ENCODE measurements at regions not wholly inside any gene's neighbourhood (a gene's known extent, or its start where the extent isn't known, plus 50 kb on each side); places are given as distances from the start of the nearest gene placed in this dataset.
"Not testable (repeated sequence)": the region's sequence is repeated elsewhere in the genome, so short reads cannot be mapped to it uniquely, and the experiment has no call there.

- DNase-seq (ENCODE audit: low read depth in 1 of 2, low spot score in 1 of 2): no peak
Observed at GRCh38 chr4:129852434-129852833, 756.5 kb downstream of the C4orf33 start.

DNA sequence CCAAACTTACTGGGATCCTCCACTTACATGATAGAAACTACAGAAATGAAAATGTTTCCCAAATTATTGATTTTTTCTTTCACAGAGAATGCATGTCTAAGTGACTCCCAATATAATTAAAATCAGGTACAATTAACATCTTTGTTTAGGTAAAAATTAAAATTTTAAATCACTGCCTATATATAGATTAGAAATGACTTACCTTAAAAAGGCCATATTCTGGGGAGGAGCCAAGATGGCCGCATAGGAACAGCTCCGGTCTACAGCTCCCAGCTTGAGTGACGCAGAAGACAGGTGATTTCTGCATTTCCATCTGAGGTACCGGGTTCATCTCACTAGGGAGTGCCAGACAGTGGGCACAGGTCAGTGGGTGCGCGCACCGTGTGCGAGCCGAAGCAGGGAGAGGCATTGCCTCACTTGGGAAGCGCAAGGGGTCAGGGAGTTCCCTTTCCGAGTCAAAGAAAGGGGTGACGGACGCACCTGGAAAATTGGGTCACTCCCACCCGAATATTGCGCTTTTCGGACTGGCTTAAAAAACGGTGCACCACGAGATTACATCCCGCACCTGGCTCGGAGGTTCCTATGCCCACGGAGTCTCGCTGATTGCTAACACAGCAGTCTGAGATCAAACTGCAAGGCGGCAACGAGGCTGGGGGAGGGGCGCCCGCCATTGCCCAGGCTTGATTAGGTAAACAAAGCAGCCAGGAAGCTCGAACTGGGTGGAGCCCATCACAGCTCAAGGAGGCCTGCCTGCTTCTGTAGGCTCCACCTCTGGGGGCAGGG, 757.9 kb downstream of the C4orf33 start:
- DNase-seq (ENCODE audit: low read depth in 1 of 2, low spot score in 1 of 2): not testable (repeated sequence)

DNA sequence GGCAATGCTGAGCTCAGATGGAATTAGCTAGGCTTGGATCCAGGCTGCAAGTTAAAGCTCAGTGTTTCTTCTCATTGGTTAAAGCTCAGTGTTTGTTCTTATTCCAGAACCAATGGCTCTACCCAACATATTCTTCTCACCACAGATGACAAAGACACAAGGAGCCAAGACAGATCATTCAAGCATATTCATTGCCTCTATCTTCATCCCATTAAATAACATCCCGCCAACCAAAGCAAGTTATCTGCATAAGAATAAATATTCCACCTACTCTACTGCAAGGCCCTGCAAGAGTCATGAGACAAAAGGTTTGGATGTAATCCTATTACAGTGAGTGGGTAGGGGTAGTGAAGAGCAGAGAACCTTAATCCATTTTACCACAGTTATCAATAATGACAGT, 766.5 kb downstream of the C4orf33 start:
- DNase-seq (ENCODE audit: low read depth in 1 of 2, low spot score in 1 of 2): no peak

DNA sequence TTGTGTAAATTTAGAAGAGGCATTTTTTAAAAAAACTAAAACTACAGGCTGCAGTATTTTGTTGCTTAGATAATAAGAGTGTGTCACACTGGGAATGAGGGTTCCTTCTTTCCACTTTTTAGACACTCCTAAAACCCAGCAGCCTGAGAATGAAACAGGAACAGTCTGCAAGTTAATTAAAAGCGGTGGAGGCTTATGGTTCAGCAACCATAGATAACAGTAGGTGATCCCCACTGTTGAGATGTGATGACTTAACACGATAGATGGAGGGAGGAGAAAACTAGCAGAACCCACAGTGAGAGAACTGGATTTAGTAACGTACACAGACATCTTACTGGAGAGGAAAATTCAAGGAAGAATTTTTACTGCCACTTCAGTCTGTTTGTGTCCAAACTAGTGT, 767.3 kb downstream of the C4orf33 start:
- DNase-seq (ENCODE audit: low read depth in 1 of 2, low spot score in 1 of 2): no peak

- no peak for DNase-seq (ENCODE audit: low read depth in 1 of 2, low spot score in 1 of 2)
Observed at GRCh38 chr4:129883996-129884395, 788.0 kb downstream of the C4orf33 start.

GRCh38 chr4:129897111-129897510, 801.2 kb downstream of the C4orf33 start:
- no peak for DNase-seq (ENCODE audit: low read depth in 1 of 2, low spot score in 1 of 2)

DNA sequence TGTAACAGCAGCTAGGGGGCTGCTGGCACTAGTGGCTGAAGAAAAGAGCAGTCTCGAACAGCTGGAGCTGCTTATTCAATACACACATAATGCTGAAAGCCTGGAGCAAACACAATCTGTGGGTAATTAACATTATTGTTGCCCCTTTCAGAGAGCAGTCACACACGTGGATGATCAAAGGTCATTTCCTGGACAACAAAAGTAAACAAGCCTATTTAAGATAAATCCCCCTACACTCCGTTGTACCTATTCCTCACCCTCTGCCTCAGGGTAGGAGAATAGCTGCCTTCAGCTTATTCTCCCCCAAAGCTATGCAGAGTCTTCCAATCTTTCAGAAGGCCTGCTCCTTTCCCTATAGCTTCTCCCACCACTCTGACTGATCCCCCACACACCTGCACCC, 803.9 kb downstream of the C4orf33 start:
- DNase-seq (ENCODE audit: low read depth in 1 of 2, low spot score in 1 of 2): no peak

GRCh38 chr4:129900430-129900953, 804.5 kb downstream of the C4orf33 start:
- no peak for DNase-seq (ENCODE audit: low read depth in 1 of 2, low spot score in 1 of 2)

GRCh38 chr4:129901205-129901604, 805.3 kb downstream of the C4orf33 start:
- DNase-seq (ENCODE audit: low read depth in 1 of 2, low spot score in 1 of 2): no peak

GRCh38 chr4:129903861-129904260, 807.9 kb downstream of the C4orf33 start:
- DNase-seq (ENCODE audit: low read depth in 1 of 2, low spot score in 1 of 2): no peak

- no peak for DNase-seq (ENCODE audit: low read depth in 1 of 2, low spot score in 1 of 2)
Observed at GRCh38 chr4:129905256-129905655, 809.3 kb downstream of the C4orf33 start.

DNA sequence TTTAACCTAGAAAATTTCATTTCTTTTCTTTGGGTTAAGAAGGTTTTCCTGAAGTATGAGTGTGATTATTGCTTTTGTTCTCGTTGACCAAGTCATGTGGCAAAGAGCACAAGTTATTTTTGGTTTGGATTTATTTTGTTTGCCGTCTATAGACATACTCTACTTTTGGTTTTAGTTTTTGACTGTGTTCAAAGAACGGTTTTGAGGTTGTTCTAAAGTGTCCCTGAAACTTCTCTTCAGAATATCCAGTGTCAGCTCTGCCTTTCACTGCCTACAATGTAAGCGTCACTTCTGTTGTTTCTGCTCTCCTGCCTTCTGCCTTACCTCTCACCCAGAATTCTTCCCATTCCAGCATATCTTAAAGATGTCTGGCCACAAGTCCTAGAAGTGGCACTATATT, 812.2 kb downstream of the C4orf33 start:
- no peak for DNase-seq (ENCODE audit: low read depth in 1 of 2, low spot score in 1 of 2)

DNA sequence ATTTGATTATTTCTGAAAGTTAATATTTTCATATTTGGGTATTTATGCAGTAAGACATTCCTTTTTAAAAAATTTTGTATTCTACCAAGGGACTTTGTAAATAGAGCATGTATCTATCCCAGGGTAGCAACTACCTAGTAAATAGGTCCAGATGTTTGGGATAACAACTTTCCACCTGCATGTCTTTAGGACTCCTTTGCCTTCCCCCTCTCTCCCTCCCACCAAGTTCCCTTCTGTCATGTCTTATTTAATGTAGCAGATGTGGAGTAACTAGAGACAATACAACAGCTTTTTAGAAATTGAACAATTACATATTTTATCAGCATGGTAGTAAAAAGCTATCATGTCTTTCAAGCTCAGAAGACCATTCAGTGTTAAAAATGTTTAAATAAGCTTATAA, 821.0 kb downstream of the C4orf33 start:
- no peak for DNase-seq (ENCODE audit: low read depth in 1 of 2, low spot score in 1 of 2)

- no peak for DNase-seq (ENCODE audit: low read depth in 1 of 2, low spot score in 1 of 2)
Observed at GRCh38 chr4:129917651-129918050, 821.7 kb downstream of the C4orf33 start.

GRCh38 chr4:129926936-129927335, 831.0 kb downstream of the C4orf33 start:
- no peak for DNase-seq (ENCODE audit: low read depth in 1 of 2, low spot score in 1 of 2)

GRCh38 chr4:129929052-129929451, 833.1 kb downstream of the C4orf33 start:
- no peak for DNase-seq (ENCODE audit: low read depth in 1 of 2, low spot score in 1 of 2)

GRCh38 chr4:129929984-129930383, 834.0 kb downstream of the C4orf33 start:
- no peak for DNase-seq (ENCODE audit: low read depth in 1 of 2, low spot score in 1 of 2)

GRCh38 chr4:129950217-129950616, 854.3 kb downstream of the C4orf33 start:
- no peak for DNase-seq (ENCODE audit: low read depth in 1 of 2, low spot score in 1 of 2)

DNA sequence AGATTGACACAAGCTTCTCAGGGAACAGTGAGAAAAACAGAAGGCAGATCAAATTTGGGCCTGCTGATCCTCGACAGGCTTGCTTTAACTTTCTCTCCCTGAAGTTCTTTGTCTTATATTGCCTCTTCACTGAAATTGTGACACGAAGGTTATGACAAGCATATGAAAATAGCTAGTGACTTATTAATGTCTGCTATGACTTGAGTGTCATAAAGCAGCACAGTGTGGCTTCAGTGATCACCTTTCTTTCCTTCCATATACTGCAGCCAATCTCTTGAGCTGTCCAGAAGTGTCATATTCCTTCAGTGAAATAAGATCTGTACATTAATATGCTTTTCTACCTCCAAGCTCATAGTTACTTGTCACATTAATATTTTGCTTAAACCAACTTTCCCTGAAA, 870.2 kb downstream of the C4orf33 start:
- DNase-seq (ENCODE audit: low read depth in 1 of 2, low spot score in 1 of 2): no peak

DNA sequence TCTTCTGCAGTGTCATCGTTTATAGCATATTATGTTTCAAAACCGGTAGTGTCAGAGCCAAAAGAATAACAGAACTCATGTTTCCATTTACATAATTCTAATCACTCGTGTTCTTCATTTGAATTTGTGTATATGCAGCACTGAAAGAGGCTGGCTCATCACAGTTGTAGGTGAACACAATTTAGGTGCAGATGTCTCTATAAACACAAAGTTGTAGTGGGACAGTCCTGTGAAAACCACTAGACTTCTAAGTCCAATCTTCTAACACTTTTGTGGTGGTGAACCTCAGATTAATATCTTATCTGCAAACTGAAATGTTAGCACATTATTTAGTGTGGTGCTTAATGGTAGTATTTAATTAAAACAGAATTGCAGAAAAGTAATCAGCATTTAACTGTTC, 872.4 kb downstream of the C4orf33 start:
- DNase-seq (ENCODE audit: low read depth in 1 of 2, low spot score in 1 of 2): no peak

DNA sequence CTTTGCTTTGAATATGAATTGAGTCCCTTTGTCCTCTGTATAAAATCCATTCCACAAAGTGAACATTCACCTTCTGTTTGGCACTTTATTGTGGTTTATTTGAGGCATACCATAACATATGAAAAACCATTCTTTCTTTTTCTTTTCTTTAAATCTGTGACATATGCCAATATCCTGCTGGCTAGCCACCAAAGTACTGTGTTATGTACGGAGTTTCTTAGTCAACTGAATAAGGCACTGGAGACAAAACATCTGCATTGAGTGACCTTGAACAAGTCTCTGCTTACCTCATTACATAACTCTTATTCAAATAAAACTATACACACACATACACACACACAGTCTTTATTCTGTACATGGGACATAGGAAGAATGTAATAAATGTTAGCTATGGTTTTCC, 872.8 kb downstream of the C4orf33 start:
- no peak for DNase-seq (ENCODE audit: low read depth in 1 of 2, low spot score in 1 of 2)

DNA sequence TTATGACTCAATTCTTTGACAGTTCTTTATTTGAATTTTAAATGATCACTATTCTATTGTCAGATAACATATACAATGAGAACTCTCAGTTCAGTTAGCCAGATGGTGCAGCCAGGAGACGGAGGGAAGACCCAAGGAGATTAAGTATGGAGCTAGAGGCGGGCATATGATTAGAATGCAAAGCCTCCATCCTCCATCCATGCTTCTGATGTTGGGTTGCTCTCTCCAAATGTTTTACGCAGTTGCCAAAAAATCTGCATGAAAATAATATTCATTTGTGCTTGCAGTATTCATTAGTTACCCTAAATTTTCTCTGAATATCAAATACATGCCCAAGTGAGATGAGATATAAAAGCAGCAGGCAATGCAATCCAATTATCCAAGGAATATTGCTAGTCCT, 874.8 kb downstream of the C4orf33 start:
- no peak for DNase-seq (ENCODE audit: low read depth in 1 of 2, low spot score in 1 of 2)

- DNase-seq (ENCODE audit: low read depth in 1 of 2, low spot score in 1 of 2): no peak
Observed at GRCh38 chr4:129971419-129971818, 875.5 kb downstream of the C4orf33 start.
